ENCODE measurements at regions not wholly inside any gene's neighbourhood (a gene's known extent, or its start where the extent isn't known, plus 50 kb on each side); places are given as distances from the start of the nearest gene placed in this dataset.

DNA sequence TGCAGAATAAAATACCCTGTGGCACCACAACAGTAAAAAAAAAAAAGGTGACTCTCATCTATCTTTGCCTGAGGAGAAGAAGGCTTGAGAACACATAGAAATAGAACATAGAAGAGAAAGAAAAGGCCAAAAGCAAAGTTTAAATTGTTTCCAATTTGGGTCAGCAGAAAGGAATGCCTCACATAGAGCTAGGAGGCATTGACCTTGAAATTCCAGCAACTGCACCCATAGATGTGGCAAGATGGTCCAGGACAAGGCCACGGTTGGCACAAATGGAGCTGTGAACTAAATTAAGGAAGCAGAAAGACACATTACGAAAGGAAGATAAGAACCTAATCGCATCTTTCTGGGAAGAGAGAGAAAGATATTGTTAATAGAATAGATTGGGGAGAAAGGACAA lies 588.3 kb downstream of the LMO4 start:
- Mint-ChIP-seq H3K27ac (no peak overlapping the region), H3K4me3 (no peak overlapping the region), H3K4me1 (no peaks in the 10 kb centered on the region), H3K27me3 (ENCODE audit: low read depth) (no peaks in the 10 kb centered on the region), H3K9me3 (peaks cover 19% of the 10 kb centered on the region), H3K36me3 (peaks cover 10% of the 10 kb centered on the region)
- ChIA-PET CTCF (no interaction called here), POLR2A (no interaction called here)
- DNase-seq (ENCODE audit: low spot score) (no peak), ATAC-seq (no peak)
- TF ChIP-seq ZNF671 (CRISPR knock-in tag; IDR thresholded peaks at IDR 0.05) (no peak), ZNF219 (CRISPR knock-in tag; IDR thresholded peaks at IDR 0.05; ENCODE audit: borderline replicate concordance) (no peak), ZNF423 (CRISPR knock-in tag; IDR thresholded peaks at IDR 0.05) (no peak), SMAD4 (CRISPR knock-in tag; IDR thresholded peaks at IDR 0.05) (no peak), CREM (CRISPR knock-in tag; IDR thresholded peaks at IDR 0.05) (no peak), ZBTB21 (CRISPR knock-in tag; IDR thresholded peaks at IDR 0.05; ENCODE audit: borderline replicate concordance) (no peak), GABPB1 (CRISPR knock-in tag; IDR thresholded peaks at IDR 0.05) (no peak), RELA (CRISPR knock-in tag; IDR thresholded peaks at IDR 0.05; ENCODE audit: borderline replicate concordance) (no peak), ZNF263 (CRISPR knock-in tag; IDR thresholded peaks at IDR 0.05; ENCODE audit: low read depth) (no peak), ZNF396 (CRISPR knock-in tag; IDR thresholded peaks at IDR 0.05; ENCODE audit: borderline replicate concordance) (no peak)
- TF ChIP-seq, protein P1, sequence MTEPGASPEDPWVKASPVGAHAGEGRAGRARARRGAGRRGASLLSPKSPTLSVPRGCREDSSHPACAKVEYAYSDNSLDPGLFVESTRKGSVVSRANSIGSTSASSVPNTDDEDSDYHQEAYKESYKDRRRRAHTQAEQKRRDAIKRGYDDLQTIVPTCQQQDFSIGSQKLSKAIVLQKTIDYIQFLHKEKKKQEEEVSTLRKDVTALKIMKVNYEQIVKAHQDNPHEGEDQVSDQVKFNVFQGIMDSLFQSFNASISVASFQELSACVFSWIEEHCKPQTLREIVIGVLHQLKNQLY (CRISPR knock-in tag; IDR thresholded peaks at IDR 0.05), result no peak
- TF ChIP-seq, protein P2, sequence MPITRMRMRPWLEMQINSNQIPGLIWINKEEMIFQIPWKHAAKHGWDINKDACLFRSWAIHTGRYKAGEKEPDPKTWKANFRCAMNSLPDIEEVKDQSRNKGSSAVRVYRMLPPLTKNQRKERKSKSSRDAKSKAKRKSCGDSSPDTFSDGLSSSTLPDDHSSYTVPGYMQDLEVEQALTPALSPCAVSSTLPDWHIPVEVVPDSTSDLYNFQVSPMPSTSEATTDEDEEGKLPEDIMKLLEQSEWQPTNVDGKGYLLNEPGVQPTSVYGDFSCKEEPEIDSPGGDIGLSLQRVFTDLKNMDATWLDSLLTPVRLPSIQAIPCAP (CRISPR knock-in tag; IDR thresholded peaks at IDR 0.05), result no peak
- TF ChIP-seq, protein P3, sequence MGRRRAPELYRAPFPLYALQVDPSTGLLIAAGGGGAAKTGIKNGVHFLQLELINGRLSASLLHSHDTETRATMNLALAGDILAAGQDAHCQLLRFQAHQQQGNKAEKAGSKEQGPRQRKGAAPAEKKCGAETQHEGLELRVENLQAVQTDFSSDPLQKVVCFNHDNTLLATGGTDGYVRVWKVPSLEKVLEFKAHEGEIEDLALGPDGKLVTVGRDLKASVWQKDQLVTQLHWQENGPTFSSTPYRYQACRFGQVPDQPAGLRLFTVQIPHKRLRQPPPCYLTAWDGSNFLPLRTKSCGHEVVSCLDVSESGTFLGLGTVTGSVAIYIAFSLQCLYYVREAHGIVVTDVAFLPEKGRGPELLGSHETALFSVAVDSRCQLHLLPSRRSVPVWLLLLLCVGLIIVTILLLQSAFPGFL (CRISPR knock-in tag; IDR thresholded peaks at IDR 0.05; ENCODE audit: borderline replicate concordance), result no peak
- TF ChIP-seq, protein P4, sequence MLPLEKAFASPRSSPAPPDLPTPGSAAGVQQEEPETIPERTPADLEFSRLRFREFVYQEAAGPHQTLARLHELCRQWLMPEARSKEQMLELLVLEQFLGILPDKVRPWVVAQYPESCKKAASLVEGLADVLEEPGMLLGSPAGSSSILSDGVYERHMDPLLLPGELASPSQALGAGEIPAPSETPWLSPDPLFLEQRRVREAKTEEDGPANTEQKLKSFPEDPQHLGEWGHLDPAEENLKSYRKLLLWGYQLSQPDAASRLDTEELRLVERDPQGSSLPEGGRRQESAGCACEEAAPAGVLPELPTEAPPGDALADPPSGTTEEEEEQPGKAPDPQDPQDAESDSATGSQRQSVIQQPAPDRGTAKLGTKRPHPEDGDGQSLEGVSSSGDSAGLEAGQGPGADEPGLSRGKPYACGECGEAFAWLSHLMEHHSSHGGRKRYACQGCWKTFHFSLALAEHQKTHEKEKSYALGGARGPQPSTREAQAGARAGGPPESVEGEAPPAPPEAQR (CRISPR knock-in tag; IDR thresholded peaks at IDR 0.05), result no peak

DNA sequence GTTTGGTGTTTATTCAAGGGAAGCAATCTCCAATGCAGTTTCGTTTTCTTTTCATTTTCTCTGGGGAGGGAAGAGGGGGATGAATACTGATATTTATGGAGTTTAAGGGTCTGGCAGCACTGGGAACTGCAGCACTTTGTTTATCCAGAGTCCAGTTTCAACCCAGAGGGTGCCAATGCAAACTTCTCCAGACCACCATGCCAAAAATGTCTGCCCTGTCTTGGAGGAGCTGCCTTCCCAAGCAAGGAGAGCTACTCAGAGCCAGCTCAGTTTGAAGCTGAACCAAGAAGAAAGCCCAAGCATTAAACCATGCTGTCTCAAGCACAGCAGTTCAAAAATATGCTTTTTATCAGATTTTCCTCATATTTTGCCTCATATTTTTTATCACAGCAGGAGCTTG lies 589.7 kb downstream of the LMO4 start:
- Mint-ChIP-seq H3K4me3 (no peak overlapping the region), H3K27ac (no peak overlapping the region), H3K9me3 (peaks cover 8% of the 10 kb centered on the region), H3K27me3 (ENCODE audit: low read depth) (no peaks in the 10 kb centered on the region), H3K36me3 (peaks cover 5% of the 10 kb centered on the region; the same call in 1 of the 2 replicates), H3K4me1 (no peaks in the 10 kb centered on the region)
- no peak for DNase-seq (ENCODE audit: low spot score)
- no peak for ATAC-seq
- TF ChIP-seq, protein P5, sequence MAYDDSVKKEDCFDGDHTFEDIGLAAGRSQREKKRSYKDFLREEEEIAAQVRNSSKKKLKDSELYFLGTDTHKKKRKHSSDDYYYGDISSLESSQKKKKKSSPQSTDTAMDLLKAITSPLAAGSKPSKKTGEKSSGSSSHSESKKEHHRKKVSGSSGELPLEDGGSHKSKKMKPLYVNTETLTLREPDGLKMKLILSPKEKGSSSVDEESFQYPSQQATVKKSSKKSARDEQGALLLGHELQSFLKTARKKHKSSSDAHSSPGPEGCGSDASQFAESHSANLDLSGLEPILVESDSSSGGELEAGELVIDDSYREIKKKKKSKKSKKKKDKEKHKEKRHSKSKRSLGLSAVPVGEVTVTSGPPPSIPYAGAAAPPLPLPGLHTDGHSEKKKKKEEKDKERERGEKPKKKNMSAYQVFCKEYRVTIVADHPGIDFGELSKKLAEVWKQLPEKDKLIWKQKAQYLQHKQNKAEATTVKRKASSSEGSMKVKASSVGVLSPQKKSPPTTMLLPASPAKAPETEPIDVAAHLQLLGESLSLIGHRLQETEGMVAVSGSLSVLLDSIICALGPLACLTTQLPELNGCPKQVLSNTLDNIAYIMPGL (CRISPR knock-in tag; IDR thresholded peaks at IDR 0.05), result no peak
- TF ChIP-seq, protein P1 (CRISPR knock-in tag; IDR thresholded peaks at IDR 0.05), result no peak
- TF ChIP-seq TEAD4 (CRISPR knock-in tag; IDR thresholded peaks at IDR 0.05) (no peak), JUN (CRISPR knock-in tag; IDR thresholded peaks at IDR 0.05) (no peak), MXD4 (CRISPR knock-in tag; IDR thresholded peaks at IDR 0.05; ENCODE audit: borderline replicate concordance) (no peak), JAZF1 (CRISPR knock-in tag; IDR thresholded peaks at IDR 0.05) (no peak), HMGA2 (CRISPR knock-in tag; IDR thresholded peaks at IDR 0.05) (no peak), SMAD4 (CRISPR knock-in tag; IDR thresholded peaks at IDR 0.05) (no peak), FOXJ3 (CRISPR knock-in tag; IDR thresholded peaks at IDR 0.05; ENCODE audit: borderline replicate concordance) (no peak), TCF7 (CRISPR knock-in tag; IDR thresholded peaks at IDR 0.05; ENCODE audit: low read depth) (no peak), SMAD3 (CRISPR knock-in tag; IDR thresholded peaks at IDR 0.05; ENCODE audit: borderline replicate concordance) (no peak), EMX1 (CRISPR knock-in tag; IDR thresholded peaks at IDR 0.05) (no peak)
- TF ChIP-seq, protein P6, sequence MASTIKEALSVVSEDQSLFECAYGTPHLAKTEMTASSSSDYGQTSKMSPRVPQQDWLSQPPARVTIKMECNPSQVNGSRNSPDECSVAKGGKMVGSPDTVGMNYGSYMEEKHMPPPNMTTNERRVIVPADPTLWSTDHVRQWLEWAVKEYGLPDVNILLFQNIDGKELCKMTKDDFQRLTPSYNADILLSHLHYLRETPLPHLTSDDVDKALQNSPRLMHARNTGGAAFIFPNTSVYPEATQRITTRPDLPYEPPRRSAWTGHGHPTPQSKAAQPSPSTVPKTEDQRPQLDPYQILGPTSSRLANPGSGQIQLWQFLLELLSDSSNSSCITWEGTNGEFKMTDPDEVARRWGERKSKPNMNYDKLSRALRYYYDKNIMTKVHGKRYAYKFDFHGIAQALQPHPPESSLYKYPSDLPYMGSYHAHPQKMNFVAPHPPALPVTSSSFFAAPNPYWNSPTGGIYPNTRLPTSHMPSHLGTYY (CRISPR knock-in tag; IDR thresholded peaks at IDR 0.05), result no peak
- ChIA-PET CTCF (interaction anchor here (2.2 kb wide), 1 partner anchor 35 kb away, joined by 7 read pairs; no protein-coding TSS in a partner anchor), POLR2A (no interaction called here)
